NCI-H2227 (cell line): ENCODE measurements at regions not wholly inside any gene's neighbourhood (a gene's known extent, or its start where the extent isn't known, plus 50 kb on each side); places are given as distances from the start of the nearest gene placed in this dataset.
"Not testable (repeated sequence)": the region's sequence is repeated elsewhere in the genome, so short reads cannot be mapped to it uniquely, and the experiment has no call there.

Experiments
- DNase-seq: peaks from one replicate; lab custom pipeline; 2025; ENCODE audit not compliant: unreplicated experiment; lab: John Stamatoyannopoulos, UW

DNA sequence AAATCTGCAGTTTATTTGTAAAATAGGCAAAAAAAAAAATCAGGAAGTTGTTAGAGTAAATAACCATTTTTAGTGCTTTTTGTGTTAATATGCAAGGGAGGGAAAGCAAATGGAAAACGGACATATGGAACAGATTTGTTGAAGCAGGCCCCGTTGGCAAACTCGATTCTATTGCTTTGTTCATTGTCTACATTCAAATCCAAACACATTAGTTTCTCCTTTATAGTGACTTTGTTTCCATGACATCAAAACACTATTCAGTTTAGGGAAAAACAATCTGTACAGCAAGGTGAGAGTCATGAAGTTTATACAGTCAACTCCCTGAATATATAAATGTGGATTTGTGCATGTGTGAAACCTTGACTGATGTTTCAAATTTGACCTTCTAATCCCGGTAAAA is 142.2 kb downstream of the FAM47A start:
- DNase-seq, result no peak

DNA sequence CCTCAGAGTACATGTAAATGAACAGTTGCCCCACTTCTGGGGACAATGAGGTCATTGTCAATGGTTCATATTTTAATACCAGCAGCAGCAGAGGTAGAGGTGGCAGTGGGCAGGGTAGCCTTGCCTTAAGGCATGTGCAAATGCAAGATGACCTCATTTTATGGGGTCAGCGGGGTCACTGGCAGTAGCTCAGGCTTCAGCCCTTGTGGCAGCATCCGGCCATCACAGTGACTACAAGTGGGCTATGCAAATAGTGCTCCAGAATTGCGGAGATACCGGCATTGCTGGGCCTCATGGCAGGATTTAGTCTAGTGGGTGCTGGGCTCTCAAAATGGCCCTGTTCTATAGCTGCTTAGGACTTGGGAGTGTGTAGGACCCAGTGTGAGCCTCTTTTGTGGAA is 144.7 kb downstream of the FAM47A start:
- DNase-seq, result no peak

DNA sequence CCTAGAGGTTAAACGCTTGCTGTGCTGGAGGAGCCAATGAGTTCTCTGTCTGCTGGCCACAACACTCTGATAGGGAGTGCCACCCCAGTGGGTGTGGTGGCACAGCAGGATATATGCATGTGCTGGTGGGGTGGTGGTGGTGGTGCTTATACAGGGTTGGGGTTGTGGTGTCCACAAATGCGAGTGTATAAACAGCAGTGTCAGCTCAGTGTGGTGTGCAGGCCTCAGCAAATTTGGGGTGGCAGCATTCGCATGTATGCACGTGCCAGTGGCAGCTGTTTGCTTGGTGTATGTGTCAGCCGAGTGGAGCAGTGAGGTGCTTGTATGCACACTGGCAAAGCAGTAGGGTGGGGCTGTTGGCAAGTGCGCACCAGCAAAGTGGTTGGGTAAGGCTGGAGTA is 157.4 kb downstream of the FAM47A start:
- no peak for DNase-seq

DNA sequence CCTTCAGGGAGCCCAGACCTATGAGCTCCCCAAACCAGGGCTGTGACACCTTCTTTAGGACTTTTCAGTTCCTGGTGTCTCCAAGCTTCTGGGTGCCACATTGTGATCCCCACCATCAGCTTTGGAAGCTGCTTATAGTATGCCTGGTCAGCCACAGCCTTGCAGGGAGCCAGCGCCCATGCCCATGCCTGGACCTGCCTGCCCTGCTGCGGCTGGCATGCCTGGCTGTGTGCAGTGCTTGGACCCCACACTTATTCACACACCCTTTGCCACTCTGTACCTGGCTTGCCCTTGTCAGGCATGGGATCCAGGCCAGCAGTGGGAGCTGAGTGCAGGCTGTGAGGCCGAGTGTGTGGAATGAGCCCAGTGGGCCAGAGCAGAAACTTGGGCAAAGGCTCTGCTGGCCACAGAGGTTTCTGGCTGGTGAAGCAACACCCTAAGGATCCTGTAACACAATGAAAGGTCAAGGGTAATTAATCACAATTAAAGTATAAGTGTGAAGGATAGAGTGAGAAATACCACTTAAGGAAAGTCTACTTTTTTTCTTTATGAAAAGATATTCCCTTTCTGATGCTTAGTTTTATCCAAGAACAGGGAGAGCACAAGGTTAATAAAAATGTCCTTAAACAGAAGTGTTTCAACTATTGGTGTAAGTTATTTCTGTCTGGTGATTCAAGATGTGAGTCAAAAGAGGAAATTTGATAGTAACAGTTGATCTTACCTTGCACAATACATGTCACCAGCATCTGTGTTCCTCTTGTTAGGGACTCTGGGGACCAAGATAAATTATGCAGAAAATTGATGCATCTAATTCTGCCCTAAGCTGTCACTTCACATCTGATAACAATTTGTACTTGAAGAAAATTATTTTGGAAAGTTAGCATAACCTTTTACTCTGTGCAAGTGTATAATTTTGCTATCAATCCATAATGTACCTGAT is 161.8 kb downstream of the FAM47A start:
- DNase-seq, result no peak

DNA sequence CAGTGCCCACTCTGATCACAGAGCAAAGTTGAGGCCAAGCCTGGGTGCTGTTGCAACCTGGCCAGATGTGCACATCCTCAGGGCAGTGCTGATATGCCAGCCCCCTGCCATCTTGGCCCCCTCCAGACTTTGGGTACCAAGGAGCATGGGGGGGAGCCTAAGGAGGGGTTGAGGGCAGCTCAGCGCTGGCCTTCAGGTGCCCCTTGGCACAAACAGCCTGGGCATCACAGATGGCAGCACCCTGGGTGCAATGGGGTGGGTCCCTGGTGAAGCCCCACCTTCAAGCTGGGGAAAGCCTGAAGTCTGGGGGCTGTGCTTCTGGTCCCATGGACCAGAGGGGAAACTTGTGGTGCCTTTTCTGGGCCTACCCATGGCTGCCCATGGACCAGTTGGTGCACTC is 163.0 kb downstream of the FAM47A start:
- DNase-seq, result no peak

DNA sequence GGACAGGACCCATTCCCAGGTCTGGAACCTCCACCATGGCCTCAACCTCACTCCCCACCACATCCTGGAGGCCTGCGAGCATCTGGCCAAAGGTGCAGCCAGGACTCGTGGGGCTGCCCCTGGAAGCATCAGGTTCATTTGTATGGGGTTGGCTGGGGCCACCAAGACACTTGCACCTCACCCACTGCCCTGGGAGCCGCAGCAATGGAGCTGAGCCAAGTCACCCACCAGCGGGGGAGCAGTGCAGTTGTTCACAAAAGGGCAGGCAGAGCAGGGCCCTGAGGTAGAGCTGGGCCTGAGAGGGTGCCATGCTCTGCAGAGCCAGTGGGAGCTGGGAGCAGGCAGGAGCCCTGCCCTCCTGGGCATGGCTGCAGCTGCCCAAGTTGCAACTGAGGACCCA is 163.5 kb downstream of the FAM47A start:
- no peak for DNase-seq

DNA sequence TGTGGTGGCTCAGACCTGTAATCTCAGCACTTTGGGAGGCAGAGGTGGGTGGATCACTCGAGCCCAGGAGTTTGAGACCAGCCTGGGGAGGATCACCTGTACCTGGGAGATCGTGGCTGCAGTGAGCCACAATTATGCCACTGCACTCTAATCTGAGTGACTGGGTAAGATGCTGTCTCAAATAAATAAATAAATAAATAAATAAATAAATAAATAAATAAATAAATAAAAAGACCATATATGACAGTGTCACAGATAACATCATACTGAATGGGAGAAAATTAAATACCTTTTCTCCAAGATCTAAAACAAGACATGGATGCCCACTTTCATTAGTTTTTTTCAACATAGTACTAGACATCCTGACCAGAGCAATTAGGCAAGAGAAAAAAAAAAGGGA is 182.8 kb downstream of the FAM47A start:
- no peak for DNase-seq

DNA sequence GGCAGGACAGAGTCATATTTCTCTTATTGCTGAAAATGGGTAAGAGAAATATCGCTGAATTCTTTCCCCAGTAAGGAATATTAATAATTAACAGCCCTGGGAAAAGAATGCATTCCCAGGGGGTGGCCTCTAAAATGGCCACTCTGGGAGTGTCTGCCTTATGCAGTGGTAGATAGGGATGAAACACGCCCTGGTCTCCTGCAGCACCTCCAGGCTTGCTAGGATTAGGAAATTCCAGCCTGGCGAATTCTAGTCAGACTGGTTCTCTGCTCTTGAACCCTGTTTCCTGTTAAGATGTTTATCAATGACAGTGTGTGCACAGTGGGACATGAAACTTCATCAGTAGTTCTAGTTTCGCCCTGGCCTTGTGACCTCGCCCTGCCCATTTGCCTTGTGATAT is 205.9 kb downstream of the FAM47A start:
- not testable (repeated sequence) for DNase-seq

DNA sequence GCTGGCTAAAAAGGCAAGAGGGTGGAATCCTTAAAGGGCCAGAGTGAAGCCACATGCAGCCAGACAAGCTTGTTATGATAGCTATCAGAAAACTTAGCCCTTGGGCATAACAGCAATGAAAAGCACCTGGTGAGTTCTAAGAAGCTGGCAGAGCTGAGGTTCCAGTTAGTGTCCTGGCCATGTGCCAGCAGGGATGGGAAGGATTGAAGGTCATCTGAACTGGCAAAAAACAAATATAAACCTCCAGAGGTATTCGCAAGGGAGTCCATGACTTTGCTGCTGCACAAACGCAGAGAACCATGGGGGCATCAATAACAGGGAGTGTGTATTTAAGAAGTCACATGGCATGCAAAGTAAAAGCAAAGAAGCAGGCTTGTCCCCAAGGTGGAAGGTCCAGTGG is 208.9 kb downstream of the FAM47A start:
- DNase-seq, result no peak

DNA sequence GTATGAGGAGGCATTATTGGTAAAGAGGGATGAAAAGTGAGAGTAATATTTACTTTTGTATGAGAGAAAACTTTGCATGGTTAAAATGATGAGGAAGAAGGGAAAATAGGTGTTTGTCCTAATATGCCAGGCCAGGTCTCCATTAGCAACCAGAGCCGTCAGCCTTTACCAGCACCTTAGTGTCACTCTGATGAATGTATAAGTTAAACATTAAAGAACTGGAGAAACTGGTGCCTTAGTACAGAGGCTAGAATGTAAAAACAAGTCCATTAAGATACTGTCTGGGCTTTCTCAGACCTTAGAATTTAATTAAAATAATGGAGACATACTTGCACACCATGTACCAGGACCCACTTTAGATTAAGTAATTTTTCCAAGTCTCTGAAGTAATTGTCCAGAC is 222.3 kb downstream of the FAM47A start:
- no peak for DNase-seq

DNA sequence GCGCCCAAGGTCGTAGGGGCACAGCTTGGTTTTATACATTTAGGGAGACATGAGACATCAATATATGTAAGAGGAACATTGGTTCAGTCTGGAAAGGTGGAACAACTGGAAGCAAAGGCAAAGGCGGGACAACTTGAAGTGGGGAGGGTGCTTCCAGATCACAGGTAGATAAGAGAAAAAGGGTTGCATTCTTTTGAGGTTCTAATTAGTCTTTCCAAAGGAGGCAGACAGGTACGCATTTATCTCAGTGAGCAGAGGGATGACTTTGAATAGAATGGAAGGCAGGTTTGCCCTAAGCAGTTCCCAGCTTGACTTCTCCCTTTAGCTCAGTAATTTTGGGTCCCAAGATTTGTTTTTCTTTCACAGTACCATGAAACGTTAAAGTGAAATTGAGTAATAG is 223.2 kb downstream of the FAM47A start:
- DNase-seq, result no peak

DNA sequence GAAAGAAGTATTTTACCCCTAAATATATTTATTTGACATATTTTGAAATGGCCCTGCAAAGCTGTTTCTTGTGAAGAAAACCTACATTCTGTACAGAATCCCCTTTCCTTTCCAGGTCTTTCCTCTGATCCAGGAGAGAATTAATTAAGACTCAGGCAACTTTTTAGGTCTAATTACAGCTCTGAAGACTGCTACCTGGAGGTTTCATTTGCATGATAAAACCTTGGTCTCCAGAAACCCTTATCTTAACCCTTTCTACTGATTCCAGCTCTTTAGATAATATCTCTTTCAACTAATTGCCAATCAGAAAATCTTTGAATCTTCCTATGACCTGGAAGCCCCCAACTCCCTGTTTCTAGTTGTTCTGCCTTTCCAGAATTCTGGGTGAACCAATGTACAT is 224.0 kb downstream of the FAM47A start:
- DNase-seq, result no peak

DNA sequence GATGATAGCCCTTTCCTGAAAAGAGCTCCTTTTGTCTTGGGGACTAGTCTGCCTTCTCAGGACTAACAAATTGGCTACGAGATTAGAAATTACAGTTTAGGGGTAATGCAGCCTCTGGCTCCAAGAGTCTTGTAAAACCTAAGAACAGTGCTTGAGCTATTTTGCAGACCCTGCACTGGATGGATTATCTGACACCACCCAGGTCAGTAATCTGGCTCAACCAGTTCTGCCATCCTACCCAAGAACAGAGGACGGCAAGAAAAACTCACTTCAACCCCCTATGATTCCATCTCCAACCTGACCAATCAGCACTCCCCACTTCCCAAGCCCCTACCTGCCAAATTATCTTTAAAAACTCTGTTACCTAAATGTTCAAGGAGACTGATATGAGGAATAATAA is 225.1 kb downstream of the FAM47A start:
- no peak for DNase-seq

DNA sequence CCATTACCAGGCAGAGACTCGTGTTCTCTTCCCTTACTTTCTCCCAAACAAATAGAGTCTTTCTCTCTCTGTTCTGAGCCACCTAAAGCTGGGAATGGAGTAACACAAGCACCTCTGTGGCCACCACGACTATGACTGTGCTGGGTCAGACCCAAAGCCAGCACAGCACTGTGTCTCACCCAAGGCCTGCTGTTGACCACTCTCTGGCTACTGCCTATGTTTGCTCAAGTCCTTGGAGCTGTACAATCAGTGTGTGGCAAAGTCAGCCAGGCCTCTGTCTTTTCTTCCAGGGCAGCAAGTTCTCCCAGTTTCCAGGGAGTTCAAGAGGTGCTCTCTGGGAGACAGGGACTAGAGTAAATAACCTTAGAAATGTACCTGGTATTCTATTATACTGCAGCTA is 239.4 kb downstream of the FAM47A start:
- DNase-seq, result no peak

DNA sequence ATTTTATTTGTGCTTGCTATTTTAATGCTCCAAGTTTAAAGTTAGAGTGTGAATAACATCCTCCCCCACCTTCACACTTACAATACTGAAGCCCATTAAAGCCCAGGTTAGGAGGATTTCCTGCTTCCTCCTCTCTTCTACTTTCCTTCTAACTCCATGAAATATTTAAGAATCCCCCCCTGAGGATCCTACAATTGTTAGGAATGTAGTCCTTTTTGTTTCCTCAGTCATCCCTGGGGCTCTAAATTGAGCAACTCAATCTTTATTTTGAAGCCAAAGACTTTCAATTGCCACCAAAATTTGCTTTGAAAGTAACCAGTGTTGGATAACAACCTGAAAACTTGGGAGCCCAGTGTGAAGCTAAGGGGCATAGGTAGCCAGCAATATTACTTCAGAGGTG is 276.9 kb downstream of the FAM47A start:
- DNase-seq, result no peak

DNA sequence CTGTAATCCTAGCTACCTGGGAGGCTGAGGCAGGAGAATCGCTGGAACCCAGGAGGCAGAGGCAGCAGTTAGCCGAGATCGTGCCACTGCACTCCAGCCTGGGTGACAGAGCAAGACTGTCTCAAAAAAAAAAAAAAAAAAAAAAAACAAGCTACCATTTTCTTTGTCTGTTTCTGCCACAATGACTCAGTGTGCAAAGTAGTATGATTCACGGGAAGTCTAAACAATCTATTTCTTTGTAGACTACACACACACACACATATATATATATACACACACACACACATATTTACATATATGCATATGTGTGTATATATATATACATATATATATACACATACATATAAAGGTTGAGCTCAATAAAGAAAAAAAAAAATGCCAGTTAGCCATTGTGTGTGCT is 280.0 kb downstream of the FAM47A start:
- not testable (repeated sequence) for DNase-seq

DNA sequence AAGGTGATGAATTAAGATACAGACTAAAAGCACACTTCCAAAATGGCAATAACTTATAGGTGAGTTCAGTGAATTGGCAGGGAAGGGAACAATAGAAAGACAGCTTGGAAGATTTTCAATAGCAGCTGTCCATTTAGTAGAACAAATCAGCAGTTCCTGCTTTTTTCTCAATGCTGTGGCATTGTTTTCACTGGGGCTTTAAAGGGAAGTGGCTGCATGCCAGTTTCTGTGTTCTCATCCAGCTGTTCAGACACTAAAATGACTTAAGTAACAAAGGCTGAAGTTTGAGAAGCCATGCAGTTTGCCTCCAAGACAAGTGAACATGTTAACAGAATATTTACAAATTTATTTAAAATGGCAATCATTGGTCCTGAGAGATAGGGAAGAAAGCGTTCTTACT is 291.9 kb downstream of the FAM47A start:
- no peak for DNase-seq

DNA sequence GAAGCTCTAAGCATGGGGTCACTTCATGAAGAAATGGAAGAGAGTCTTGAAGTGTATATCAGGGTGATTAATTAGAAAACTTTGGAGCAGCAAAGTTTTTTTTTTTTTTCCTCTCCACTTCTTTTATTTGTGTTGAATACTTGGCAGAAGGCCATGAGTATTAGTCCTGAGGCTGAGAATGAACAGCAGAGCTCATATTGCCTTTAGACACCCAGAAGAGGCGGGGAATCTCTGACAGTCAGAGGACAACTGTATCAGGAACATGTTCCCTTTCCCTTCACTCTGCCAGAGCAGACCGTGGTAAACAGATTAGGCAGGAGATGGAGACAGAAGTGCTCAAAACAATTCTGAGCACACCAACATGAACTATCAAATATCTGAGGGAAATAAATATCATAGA is 300.9 kb downstream of the FAM47A start:
- no peak for DNase-seq

DNA sequence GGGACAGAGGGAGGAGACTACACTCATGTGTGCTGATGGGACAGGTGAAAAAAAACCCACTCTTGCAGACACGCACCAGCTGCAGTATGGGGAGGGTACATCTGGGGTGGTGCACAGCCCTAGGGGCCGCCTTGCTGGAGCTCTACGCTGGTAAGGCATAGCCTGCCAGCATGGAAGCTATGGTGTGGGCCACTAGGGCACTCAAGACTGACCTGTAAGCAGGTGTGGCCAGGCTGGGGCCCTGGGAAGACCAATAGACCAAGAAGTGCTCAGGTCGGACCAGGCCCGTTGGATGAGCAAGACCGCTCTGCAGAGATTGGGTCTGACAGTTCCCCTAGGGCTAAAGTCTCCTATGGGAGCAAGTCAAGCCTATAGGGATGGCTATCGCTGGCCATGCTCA is 314.8 kb downstream of the FAM47A start:
- DNase-seq, result no peak

DNA sequence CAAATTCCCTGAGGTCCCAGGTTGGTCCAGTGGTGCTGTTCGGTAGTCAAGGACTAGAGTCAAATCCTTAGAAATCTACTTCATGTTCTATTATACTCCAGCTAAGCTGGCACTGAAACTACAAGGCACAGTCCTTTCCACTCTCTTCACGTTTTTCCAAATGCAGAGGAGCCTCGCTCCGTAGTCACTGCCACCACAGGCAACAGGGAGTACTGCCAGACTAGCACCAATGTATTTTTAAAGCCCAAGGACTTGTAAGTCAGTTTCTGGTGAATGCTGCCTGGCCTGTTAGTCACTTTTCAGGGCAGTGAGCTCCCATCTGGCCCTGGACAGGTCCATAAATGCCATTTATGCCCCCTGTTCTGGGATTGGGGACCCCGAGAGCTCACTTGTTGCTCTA is 323.5 kb downstream of the FAM47A start:
- no peak for DNase-seq

DNA sequence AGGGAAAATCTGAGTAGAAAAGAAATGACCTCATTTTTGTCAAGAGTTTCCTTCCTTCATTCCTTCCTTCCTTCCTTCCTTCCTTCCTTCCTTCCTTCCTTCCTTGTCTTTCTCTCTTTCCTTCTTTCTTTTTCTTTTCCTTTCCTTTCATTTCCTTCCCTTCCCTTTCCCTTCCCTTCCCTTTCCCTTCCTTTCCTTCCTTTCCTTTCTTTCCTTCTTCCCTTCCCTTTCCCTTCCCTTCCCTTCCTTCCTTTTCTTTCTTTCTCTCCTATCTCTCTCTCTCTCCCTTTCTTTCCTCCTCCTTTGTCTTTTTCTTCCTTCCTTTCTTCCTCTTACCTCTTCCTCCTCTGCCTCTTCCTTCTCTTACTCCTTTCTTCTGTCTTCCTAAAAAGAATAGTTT is 347.6 kb downstream of the FAM47A start:
- DNase-seq, result no peak

DNA sequence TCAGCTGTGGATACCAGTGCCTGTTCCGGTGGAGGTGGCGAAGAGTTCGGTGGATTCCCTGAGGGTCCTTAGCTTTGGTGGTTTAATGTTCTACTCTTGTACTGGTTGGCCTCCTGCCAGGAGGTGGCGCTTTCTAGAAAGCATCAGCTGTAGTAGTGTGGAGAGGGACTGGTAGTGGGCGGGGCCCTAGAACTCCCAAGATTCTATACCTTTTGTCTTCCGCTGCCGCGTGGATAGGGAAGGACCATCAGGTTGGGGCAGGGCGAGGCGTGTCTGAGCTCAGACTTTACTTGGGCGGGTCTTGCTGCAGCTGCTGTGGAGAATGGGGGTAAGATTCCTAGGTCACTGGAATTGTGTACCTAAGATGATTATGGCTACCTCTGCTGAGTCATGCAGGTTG is 390.3 kb downstream of the FAM47A start:
- peak; percentile 58 for DNase-seq

DNA sequence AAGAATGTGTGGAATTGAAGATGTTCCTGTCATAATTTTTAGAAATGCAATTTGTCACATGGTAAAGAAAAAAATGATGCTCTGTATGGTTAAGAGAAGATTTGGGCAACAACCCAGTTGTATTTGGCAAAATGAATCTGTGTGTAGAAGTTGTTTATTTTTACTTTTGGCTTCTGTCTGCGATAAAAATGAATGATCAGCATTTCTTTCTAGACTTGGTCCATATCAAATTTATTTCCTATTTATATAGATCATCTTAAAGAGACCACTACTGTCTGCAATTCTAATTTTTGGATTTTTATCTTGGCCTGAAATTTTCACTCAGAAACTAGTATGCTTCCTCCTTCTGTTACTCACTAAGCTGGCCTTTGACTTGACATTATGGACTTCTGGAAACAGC is 396.9 kb downstream of the FAM47A start:
- no peak for DNase-seq
